ENCODE measurements at regions not wholly inside any gene's neighbourhood (a gene's known extent, or its start where the extent isn't known, plus 50 kb on each side); places are given as distances from the start of the nearest gene placed in this dataset.

DNA sequence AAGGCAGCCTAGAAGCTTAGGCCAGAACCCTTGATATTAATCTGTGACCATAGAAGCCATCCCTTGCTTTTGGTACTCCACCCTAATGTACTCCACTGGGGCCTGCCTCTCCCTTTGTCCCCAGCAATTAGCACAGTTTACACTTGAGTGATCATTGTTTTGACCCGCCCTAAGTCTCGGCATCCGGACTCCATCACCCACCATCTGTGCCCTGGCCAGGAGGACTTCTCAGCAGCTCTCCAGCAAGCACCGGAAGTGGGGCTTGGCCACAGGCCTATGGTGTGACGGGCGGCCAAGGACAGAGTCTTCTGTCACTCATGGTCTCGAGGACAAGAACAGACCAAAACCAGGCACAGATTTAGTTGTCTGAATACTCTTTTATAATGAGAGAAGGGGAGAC, 126.5 kb upstream of the NTF3 start:
- DNase-seq (peak; percentile 53 to 75), ATAC-seq (ENCODE audit: low FRiP score) (no peak)
- Histone ChIP-seq H3K27ac (ENCODE audit: low read depth in 1 of 2, low read length in 2 of 2) (no peak overlapping the region), H3K9me3 (ENCODE audit: control insufficient read depth, low read length) (no peaks in the 10 kb centered on the region), H3K4me1 (ENCODE audit: control insufficient read depth in 1 of 2, insufficient read depth in 2 of 2, low read length in 2 of 2) (peaks cover 0 to 2% of the 10 kb centered on the region in 2 donors), H3K27me3 (ENCODE audit: control insufficient read depth in 1 of 2, insufficient read depth in 2 of 2, low read length in 1 of 2) (peaks cover 0 to 1% of the 10 kb centered on the region in 2 donors), H3K36me3 (ENCODE audit: control insufficient read depth in 1 of 2, insufficient read depth in 2 of 2, low read length in 1 of 2) (no peaks in the 10 kb centered on the region), H3K4me3 (ENCODE audit: low read length in 2 of 2) (no peak overlapping the region)
- WGBS, 2 donors = 29 to 31% methylated on average over 7 of the region's 7 CpGs
- intact Hi-C loops (cut with DNase I) = no loop called here

DNA sequence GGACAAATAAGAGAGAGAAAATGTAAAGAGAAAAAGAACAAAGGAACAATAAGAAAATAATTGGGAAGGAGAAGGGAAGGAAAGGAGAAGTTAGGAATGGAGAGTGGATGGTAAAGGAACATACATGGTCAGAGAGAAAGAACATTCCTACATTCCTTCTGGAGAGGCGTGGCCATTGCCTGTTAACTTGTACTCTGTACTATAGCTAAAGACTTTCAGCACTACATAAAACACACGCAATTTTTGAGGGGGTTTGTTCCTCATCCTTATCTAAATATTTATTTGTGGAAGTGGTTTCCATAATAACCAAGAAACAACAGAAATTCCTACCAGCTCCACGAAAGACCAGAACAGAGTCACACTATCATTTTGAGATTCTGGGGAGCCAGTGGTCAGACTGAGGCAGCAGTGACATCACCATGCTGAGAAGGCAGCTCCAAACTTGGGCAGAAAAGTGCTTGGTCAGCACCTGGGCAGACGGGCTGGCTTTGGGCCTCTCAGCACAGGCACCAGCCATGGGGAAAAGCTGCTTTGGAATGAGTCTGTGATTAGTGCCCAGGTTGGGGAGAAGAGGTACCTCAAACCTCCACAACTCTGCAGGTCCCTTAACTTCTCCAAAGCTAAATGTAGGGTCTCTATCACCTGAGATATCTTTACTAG, 125.9 kb upstream of the NTF3 start:
- Histone ChIP-seq H3K27me3 (ENCODE audit: control insufficient read depth in 1 of 2, insufficient read depth in 2 of 2, low read length in 1 of 2) (peaks cover 0 to 1% of the 10 kb centered on the region in 2 donors), H3K9me3 (ENCODE audit: control insufficient read depth, low read length) (no peaks in the 10 kb centered on the region), H3K36me3 (ENCODE audit: control insufficient read depth in 1 of 2, insufficient read depth in 2 of 2, low read length in 1 of 2) (no peaks in the 10 kb centered on the region), H3K4me1 (ENCODE audit: control insufficient read depth in 1 of 2, insufficient read depth in 2 of 2, low read length in 2 of 2) (peaks cover 0 to 2% of the 10 kb centered on the region in 2 donors), H3K4me3 (ENCODE audit: low read length in 2 of 2) (no peak overlapping the region), H3K27ac (ENCODE audit: low read depth in 1 of 2, low read length in 2 of 2) (no peak overlapping the region)
- 51 to 57% methylated on average over 4 of the region's 4 CpGs for WGBS, 2 donors
- no peak for ATAC-seq (ENCODE audit: low FRiP score)
- intact Hi-C loops (cut with DNase I) = no loop called here
- no peak for DNase-seq

DNA sequence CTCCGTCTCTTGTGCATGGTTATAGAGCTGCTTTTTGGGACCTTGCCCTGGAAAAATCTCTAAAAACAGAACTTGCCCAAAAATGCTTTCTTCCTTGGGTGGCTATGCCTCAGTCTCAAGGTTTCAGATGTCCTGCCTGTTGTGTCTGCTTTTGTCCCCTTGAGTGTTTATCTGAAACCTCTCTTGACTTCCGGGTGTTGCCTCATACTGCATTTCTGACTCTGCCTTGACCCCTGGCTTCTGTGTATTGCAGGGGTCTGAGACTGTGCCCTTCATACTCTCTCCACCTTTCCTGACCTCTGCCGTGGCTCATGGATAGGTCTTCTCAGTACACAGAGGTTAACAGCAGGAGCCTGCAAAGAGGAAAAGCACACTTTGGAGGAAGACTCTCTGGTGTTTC, 124.8 kb upstream of the NTF3 start:
- no peaks in the 10 kb centered on the region for H3K36me3 ChIP-seq (ENCODE audit: control insufficient read depth in 1 of 2, insufficient read depth in 2 of 2, low read length in 1 of 2)
- intact Hi-C loops (cut with DNase I) = no loop called here
- H3K27me3 ChIP-seq (ENCODE audit: control insufficient read depth in 1 of 2, insufficient read depth in 2 of 2, low read length in 1 of 2) = no peaks in the 10 kb centered on the region
- no peaks in the 10 kb centered on the region for H3K9me3 ChIP-seq (ENCODE audit: control insufficient read depth, low read length)
- no peak overlapping the region for H3K4me3 ChIP-seq (ENCODE audit: low read length in 2 of 2)
- peaks cover 0 to 2% of the 10 kb centered on the region in 2 donors for H3K4me1 ChIP-seq (ENCODE audit: control insufficient read depth in 1 of 2, insufficient read depth in 2 of 2, low read length in 2 of 2)
- ATAC-seq (ENCODE audit: low FRiP score) = no peak
- no peak overlapping the region for H3K27ac ChIP-seq (ENCODE audit: low read depth in 1 of 2, low read length in 2 of 2)
- 51 to 57% methylated on average over 3 of the region's 3 CpGs for WGBS, 2 donors
- no peak for DNase-seq

DNA sequence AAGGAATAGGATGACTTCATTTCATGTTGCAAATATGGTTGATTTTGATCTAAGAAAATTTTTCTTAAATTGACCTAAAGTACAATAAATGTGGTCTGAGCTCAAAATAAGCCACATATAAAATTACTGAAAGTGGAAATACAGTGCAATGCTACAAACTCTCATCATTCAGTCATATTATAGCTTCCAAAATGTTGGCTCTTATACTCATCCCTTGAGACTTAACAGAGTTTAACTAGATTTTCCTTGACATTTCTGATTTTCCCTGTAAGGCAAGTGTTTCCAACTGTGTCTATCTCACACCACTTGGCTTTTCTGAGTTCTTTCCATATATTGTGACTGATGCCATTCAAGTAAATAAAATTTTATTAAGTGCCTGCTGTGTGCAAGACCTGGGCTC, 123.7 kb upstream of the NTF3 start:
- no peak overlapping the region for H3K27ac ChIP-seq (ENCODE audit: low read depth in 1 of 2, low read length in 2 of 2)
- no peaks in the 10 kb centered on the region for H3K27me3 ChIP-seq (ENCODE audit: control insufficient read depth in 1 of 2, insufficient read depth in 2 of 2, low read length in 1 of 2)
- intact Hi-C loops (cut with DNase I) = no loop called here
- no peak for DNase-seq
- peaks cover 0 to 2% of the 10 kb centered on the region in 2 donors for H3K4me1 ChIP-seq (ENCODE audit: control insufficient read depth in 1 of 2, insufficient read depth in 2 of 2, low read length in 2 of 2)
- H3K36me3 ChIP-seq (ENCODE audit: control insufficient read depth in 1 of 2, insufficient read depth in 2 of 2, low read length in 1 of 2) = no peaks in the 10 kb centered on the region
- H3K9me3 ChIP-seq (ENCODE audit: control insufficient read depth, low read length) = no peaks in the 10 kb centered on the region
- no peak for ATAC-seq (ENCODE audit: low FRiP score)
- H3K4me3 ChIP-seq (ENCODE audit: low read length in 2 of 2) = no peak overlapping the region

DNA sequence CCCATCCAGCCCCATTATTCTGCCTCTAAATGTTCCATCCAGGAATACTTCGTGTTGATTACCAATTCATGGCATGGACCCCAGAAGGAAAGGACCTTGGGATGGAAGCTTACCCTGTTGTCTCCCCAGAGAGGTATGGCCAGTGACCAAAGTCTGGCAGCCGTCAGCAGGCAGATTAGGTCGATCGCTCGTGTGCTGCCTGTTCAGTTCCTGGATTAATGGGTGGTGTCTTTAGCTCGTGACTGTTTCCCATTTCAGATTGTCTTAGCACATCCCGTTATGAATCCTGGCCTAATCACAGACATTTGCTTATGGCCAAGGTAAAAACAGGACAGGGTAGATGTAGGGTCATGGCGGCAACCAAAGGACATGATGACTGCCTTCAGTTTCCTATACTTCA, 122.9 kb upstream of the NTF3 start:
- no peak for DNase-seq
- Histone ChIP-seq H3K36me3 (ENCODE audit: control insufficient read depth in 1 of 2, insufficient read depth in 2 of 2, low read length in 1 of 2) (no peaks in the 10 kb centered on the region), H3K27ac (ENCODE audit: low read depth in 1 of 2, low read length in 2 of 2) (no peak overlapping the region), H3K4me3 (ENCODE audit: low read length in 2 of 2) (no peak overlapping the region), H3K4me1 (ENCODE audit: control insufficient read depth in 1 of 2, insufficient read depth in 2 of 2, low read length in 2 of 2) (peaks cover 0 to 2% of the 10 kb centered on the region in 2 donors), H3K27me3 (ENCODE audit: control insufficient read depth in 1 of 2, insufficient read depth in 2 of 2, low read length in 1 of 2) (no peaks in the 10 kb centered on the region), H3K9me3 (ENCODE audit: control insufficient read depth, low read length) (no peaks in the 10 kb centered on the region)
- intact Hi-C loops (cut with DNase I) = no loop called here
- WGBS, 2 donors = 94 to 96% methylated on average over 8 of the region's 8 CpGs
- no peak for ATAC-seq (ENCODE audit: low FRiP score)

DNA sequence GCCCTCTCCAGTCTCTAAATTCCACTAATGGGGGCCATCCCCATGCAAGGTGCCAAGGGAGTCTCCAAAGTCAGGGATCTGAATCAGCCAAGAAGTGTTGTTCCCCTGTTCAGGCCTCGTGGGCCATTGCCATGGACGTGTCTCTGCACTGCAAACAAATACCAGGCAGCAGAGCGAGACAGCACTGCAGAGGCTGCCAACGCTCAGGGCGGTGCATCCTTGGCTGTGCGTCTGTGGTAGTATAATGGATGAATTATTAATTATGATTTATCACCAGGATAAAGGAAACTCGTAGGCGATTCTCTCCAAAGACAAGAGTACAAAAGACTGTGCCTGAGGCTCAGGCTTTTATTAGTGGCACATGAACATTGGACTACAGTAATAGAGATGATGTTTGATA, 122.3 kb upstream of the NTF3 start:
- intact Hi-C loops (cut with DNase I) = loop anchor here in 1 of 2 donors (10.0 kb wide), 1 partner anchor 185 kb away; no protein-coding TSS in a partner anchor
- WGBS, 2 donors = 38 to 43% methylated on average over 8 of the region's 8 CpGs
- Histone ChIP-seq H3K4me3 (ENCODE audit: low read length in 2 of 2) (no peak overlapping the region), H3K9me3 (ENCODE audit: control insufficient read depth, low read length) (no peaks in the 10 kb centered on the region), H3K27me3 (ENCODE audit: control insufficient read depth in 1 of 2, insufficient read depth in 2 of 2, low read length in 1 of 2) (no peaks in the 10 kb centered on the region), H3K27ac (ENCODE audit: low read depth in 1 of 2, low read length in 2 of 2) (peak overlapping the region in 1 of 2 donors; percentile 20), H3K36me3 (ENCODE audit: control insufficient read depth in 1 of 2, insufficient read depth in 2 of 2, low read length in 1 of 2) (no peaks in the 10 kb centered on the region), H3K4me1 (ENCODE audit: control insufficient read depth in 1 of 2, insufficient read depth in 2 of 2, low read length in 2 of 2) (peaks cover 0 to 2% of the 10 kb centered on the region in 2 donors)
- ATAC-seq (ENCODE audit: low FRiP score) (no peak), DNase-seq (peak in 1 of 2 donors; percentile 54)

DNA sequence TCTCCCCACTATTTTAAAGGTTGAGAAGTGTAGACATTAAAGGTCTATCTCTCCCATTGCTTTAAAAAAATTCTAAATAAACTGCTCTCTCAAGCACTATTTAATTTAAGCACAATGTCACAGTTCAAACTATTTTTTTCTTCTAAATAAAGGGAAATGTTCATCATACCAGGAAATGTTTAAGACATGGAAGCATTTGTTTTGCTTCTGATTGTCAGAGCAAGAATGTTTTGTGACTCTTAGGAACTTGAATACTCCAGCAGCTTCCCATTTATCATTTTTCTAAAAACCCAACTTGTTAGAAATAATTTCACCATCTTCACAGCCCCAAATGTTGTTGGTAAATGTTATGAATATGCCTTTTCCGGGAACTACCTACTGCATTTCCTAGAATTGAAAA, 121.8 kb upstream of the NTF3 start:
- no peaks in the 10 kb centered on the region for H3K36me3 ChIP-seq (ENCODE audit: control insufficient read depth in 1 of 2, insufficient read depth in 2 of 2, low read length in 1 of 2)
- ATAC-seq (ENCODE audit: low FRiP score) = no peak

DNA sequence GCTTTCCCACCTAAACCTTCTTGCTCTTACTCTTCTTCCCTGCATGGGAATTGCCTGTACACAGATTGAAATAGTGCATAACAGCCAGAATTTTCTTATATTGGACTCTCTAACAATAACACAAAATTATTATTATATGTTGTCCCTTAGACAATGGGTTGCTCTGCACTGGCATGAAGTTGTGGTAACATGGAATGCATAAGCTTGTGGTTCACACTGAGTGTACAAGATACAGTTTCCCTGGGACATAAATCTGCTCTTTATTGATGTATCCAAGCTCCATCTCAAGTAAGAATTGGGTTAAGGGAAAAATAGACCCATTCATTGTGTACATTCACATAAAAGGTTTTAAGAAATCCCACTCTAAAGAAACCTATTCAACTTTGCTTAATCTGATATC, 114.4 kb upstream of the NTF3 start:
- no peaks in the 10 kb centered on the region for H3K4me1 ChIP-seq (ENCODE audit: control insufficient read depth in 1 of 2, insufficient read depth in 2 of 2, low read length in 2 of 2)
- no peaks in the 10 kb centered on the region for H3K9me3 ChIP-seq (ENCODE audit: control insufficient read depth, low read length)
- H3K27me3 ChIP-seq (ENCODE audit: control insufficient read depth in 1 of 2, insufficient read depth in 2 of 2, low read length in 1 of 2) = no peaks in the 10 kb centered on the region
- DNase-seq = no peak
- no peak overlapping the region for H3K27ac ChIP-seq (ENCODE audit: low read depth in 1 of 2, low read length in 2 of 2)
- no peaks in the 10 kb centered on the region for H3K36me3 ChIP-seq (ENCODE audit: control insufficient read depth in 1 of 2, insufficient read depth in 2 of 2, low read length in 1 of 2)
- intact Hi-C loops (cut with DNase I) = loop anchor here in 1 of 2 donors (10.0 kb wide), 1 partner anchor 177 kb away; no protein-coding TSS in a partner anchor
- H3K4me3 ChIP-seq (ENCODE audit: low read length in 2 of 2) = no peak overlapping the region
- no peak for ATAC-seq (ENCODE audit: low FRiP score)

More for the DNA sequence above, 121.8 kb upstream of the NTF3 start:
- WGBS, 2 donors = 67 to 74% methylated on average over 1 of the region's 1 CpG
- intact Hi-C loops (cut with DNase I) = loop anchor here in 1 of 2 donors (10.0 kb wide), 1 partner anchor 185 kb away; no protein-coding TSS in a partner anchor
- Histone ChIP-seq H3K4me1 (ENCODE audit: control insufficient read depth in 1 of 2, insufficient read depth in 2 of 2, low read length in 2 of 2) (peaks cover 0 to 2% of the 10 kb centered on the region in 2 donors), H3K27ac (ENCODE audit: low read depth in 1 of 2, low read length in 2 of 2) (no peak overlapping the region), H3K9me3 (ENCODE audit: control insufficient read depth, low read length) (no peaks in the 10 kb centered on the region), H3K27me3 (ENCODE audit: control insufficient read depth in 1 of 2, insufficient read depth in 2 of 2, low read length in 1 of 2) (no peaks in the 10 kb centered on the region), H3K4me3 (ENCODE audit: low read length in 2 of 2) (no peak overlapping the region)
- DNase-seq = no peak

DNA sequence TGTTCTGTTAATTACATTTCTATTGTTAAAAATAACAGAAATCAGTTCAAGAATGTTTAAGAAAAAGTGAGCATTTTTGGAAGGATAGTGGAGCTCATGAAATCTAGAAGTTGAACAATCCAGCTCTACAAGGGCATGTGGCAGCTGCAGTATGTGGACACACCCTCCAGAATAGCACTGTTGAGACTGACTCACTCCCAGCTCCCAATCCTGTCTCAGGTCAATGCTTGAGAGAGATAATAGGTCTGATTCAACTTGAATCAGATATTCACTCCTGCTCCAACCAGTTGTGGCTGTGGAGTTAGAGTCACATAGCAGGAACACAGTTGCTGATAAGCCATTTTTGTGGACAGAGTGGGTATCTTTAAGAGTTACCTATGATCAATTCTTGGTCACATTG, 113.0 kb upstream of the NTF3 start:
- Histone ChIP-seq H3K27me3 (ENCODE audit: control insufficient read depth in 1 of 2, insufficient read depth in 2 of 2, low read length in 1 of 2) (no peaks in the 10 kb centered on the region), H3K9me3 (ENCODE audit: control insufficient read depth, low read length) (no peaks in the 10 kb centered on the region), H3K4me3 (ENCODE audit: low read length in 2 of 2) (no peak overlapping the region), H3K27ac (ENCODE audit: low read depth in 1 of 2, low read length in 2 of 2) (no peak overlapping the region), H3K4me1 (ENCODE audit: control insufficient read depth in 1 of 2, insufficient read depth in 2 of 2, low read length in 2 of 2) (no peaks in the 10 kb centered on the region), H3K36me3 (ENCODE audit: control insufficient read depth in 1 of 2, insufficient read depth in 2 of 2, low read length in 1 of 2) (no peaks in the 10 kb centered on the region)
- intact Hi-C loops (cut with DNase I) = loop anchor here in 1 of 2 donors (10.0 kb wide), 1 partner anchor 176 kb away; no protein-coding TSS in a partner anchor
- DNase-seq (no peak), ATAC-seq (ENCODE audit: low FRiP score) (no peak)
